Hepatocyte (in vitro differentiated cells): ENCODE measurements at regions not wholly inside any gene's neighbourhood (a gene's known extent, or its start where the extent isn't known, plus 50 kb on each side); places are given as distances from the start of the nearest gene placed in this dataset.

Experiments used
- DNase-seq: peaks from one replicate; pipeline ENCODE4 v3.0.0-alpha.2; 2016; ENCODE audit warnings: low spot score
- H2AFZ ChIP-seq: fragments of 200-600 bp; sonication (generic); 2 replicates; pipeline ENCODE4 v1.6.0; 2016; ENCODE audit warnings: antibody characterized with exemption, mild to moderate bottlenecking
- H3K27ac ChIP-seq: fragments of 200-600 bp; sonication (generic); 2 replicates; pipeline ENCODE4 v1.5.1; 2016; ENCODE audit warnings: mild to moderate bottlenecking
- H3K27me3 ChIP-seq: fragments of 200-600 bp; sonication (generic); 2 replicates; pipeline ENCODE4 v1.6.1; 2016
- H3K36me3 ChIP-seq: fragments of 200-600 bp; sonication (generic); replicated peaks from 2 replicates; pipeline ENCODE4 v1.5.1; 2016; ENCODE audit warnings: low read depth; ENCODE audit not compliant: insufficient read depth
- H3K4me1 ChIP-seq: fragments of 200-600 bp; sonication (generic); 2 replicates; pipeline ENCODE4 v1.5.1; 2016; ENCODE audit warnings: mild to moderate bottlenecking, moderate library complexity; ENCODE audit not compliant: insufficient read depth
- H3K4me2 ChIP-seq: fragments of 200-600 bp; sonication (generic); 2 replicates; pipeline ENCODE4 v1.6.0; 2016
- H3K4me3 ChIP-seq: fragments of 200-600 bp; sonication (generic); 2 replicates; pipeline ENCODE4 v1.5.1; 2016; ENCODE audit warnings: mild to moderate bottlenecking
- H3K79me2 ChIP-seq: fragments of 200-600 bp; sonication (generic); 2 replicates; pipeline ENCODE4 v1.6.0; 2017; ENCODE audit warnings: mild to moderate bottlenecking
- H3K9me2 ChIP-seq: fragments of 200-600 bp; sonication (generic); replicated peaks from 2 replicates; pipeline ENCODE4 v1.6.0; 2017; ENCODE audit warnings: mild to moderate bottlenecking; ENCODE audit not compliant: insufficient read depth
- H3K9me3 ChIP-seq: fragments of 200-600 bp; sonication (generic); 2 replicates; pipeline ENCODE4 v1.5.1; 2016; ENCODE audit warnings: low read depth, mild to moderate bottlenecking
- H4K20me1 ChIP-seq: fragments of 200-600 bp; sonication (generic); 2 replicates; pipeline ENCODE4 v1.6.0; 2016; ENCODE audit warnings: mild to moderate bottlenecking; ENCODE audit not compliant: insufficient read depth, poor library complexity, severe bottlenecking
- CTCF ChIP-seq: fragments of 200-600 bp; sonication (generic); IDR thresholded peaks from 2 replicates; pipeline ENCODE4 v1.5.1; 2016; ENCODE audit warnings: antibody characterized with exemption, mild to moderate bottlenecking; ENCODE audit not compliant: poor library complexity
- EZH2 ChIP-seq: fragments of 200-600 bp; sonication (generic); IDR thresholded peaks from 2 replicates; pipeline ENCODE4 v1.6.1; 2016; ENCODE audit warnings: antibody characterized with exemption, mild to moderate bottlenecking, borderline replicate concordance
- EZH2phosphoT487 ChIP-seq: fragments of 200-600 bp; sonication (generic); IDR thresholded peaks from one replicate; pipeline ENCODE4 v1.6.1; 2018; ENCODE audit warnings: antibody characterized with exemption, mild to moderate bottlenecking, low read depth, moderate library complexity; ENCODE audit not compliant: unreplicated experiment, severe bottlenecking
- WGBS: methylation state at CpG from one replicate; pipeline ENCODE4 v1.1.6; 2016; ENCODE audit warnings: low lambda C conversion rate; ENCODE audit errors: missing lambda C conversion rate; 5-methylcytosine and 5-hydroxymethylcytosine counted together

DNA sequence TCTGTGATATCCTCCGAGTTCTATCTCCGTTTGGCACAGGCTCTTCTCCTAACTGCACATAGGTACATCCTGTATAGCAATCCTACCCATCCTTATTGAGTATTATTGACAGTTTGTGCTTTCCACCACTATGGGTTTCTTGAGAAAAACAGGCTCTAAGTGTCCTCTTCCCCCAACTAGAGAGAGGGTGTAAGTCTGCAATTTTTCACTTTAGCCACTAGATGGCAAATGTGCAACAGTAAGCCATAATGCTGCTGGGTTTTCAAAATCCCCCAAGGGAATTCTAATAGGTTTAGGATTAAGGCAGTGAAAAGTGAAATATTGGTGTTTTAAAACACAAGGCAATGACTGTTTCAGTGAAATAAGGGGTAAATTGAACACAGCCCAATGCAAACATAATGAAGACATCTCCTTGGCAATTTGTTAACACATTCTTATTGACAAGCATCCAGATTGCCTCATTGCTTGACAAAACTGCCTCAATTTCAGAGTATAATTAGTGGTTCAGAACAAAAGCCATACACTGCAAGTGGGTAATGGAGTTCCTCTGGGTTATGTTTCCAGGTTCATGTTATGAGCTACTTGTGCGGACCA, 239.0 kb upstream of the HTR2C start:
- H3K9me3 ChIP-seq = no peaks in the 10 kb centered on the region
- no peaks in the 10 kb centered on the region for H3K79me2 ChIP-seq
- no peaks in the 10 kb centered on the region for H4K20me1 ChIP-seq
- no peak overlapping the region for H3K27ac ChIP-seq
- H3K4me2 ChIP-seq = no peak overlapping the region
- H3K4me1 ChIP-seq = no peaks in the 10 kb centered on the region
- H3K4me3 ChIP-seq = no peak overlapping the region
- TF ChIP-seq EZH2phosphoT487 = no peak
- TF ChIP-seq EZH2 = no peak
- TF ChIP-seq CTCF = peak; percentile 75
- no peaks in the 10 kb centered on the region for H3K36me3 ChIP-seq
- H3K27me3 ChIP-seq = no peaks in the 10 kb centered on the region
- no peaks in the 10 kb centered on the region for H3K9me2 ChIP-seq
- peak; percentile 59 for DNase-seq
- WGBS = 54% methylated on average over 3 of the region's 3 CpGs
- H2AFZ ChIP-seq = no peak overlapping the region

GRCh38 chrX:114361076-114361725, 222.7 kb upstream of the HTR2C start:
- peaks cover 3% of the 10 kb centered on the region for H3K4me1 ChIP-seq
- no peak overlapping the region for H3K4me3 ChIP-seq
- H3K27me3 ChIP-seq = no peaks in the 10 kb centered on the region
- no peak overlapping the region for H3K4me2 ChIP-seq
- no peaks in the 10 kb centered on the region for H3K9me2 ChIP-seq
- no peaks in the 10 kb centered on the region for H4K20me1 ChIP-seq
- no peak overlapping the region for H2AFZ ChIP-seq
- H3K79me2 ChIP-seq = no peaks in the 10 kb centered on the region
- no peaks in the 10 kb centered on the region for H3K36me3 ChIP-seq
- no peak for DNase-seq
- no peaks in the 10 kb centered on the region for H3K9me3 ChIP-seq
- no peak overlapping the region for H3K27ac ChIP-seq
- WGBS = 72% methylated on average over 5 of the region's 5 CpGs
- no peak for TF ChIP-seq CTCF
- no peak for TF ChIP-seq EZH2phosphoT487
- no peak for TF ChIP-seq EZH2

DNA sequence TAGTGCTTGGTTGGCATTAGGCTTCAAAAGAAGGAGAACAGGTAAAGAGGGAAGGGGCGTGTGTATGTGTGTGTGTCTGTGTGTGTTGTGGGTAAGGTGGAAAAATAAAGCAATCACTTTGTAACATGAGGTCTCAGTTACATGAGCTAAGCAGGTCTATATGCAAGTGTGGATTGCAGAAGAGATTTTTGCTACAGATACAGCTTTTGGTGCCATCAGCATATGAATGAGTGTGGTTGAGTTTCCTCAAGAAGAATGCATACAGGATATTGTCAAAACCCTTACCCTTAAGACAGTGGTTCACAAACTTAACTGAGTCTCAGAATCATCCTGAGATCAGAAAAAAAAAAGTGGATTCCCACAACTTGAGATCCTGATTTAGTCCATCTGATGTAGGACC, 220.5 kb upstream of the HTR2C start:
- Histone ChIP-seq H3K27me3 (no peaks in the 10 kb centered on the region), H3K27ac (no peak overlapping the region), H3K4me2 (no peak overlapping the region), H3K4me1 (peaks cover 3% of the 10 kb centered on the region), H3K79me2 (no peaks in the 10 kb centered on the region), H3K4me3 (no peak overlapping the region), H3K36me3 (no peaks in the 10 kb centered on the region), H4K20me1 (no peaks in the 10 kb centered on the region), H2AFZ (no peak overlapping the region), H3K9me2 (no peaks in the 10 kb centered on the region), H3K9me3 (no peaks in the 10 kb centered on the region)
- WGBS = 95% methylated on average over 1 of the region's 1 CpG
- TF ChIP-seq CTCF = no peak
- TF ChIP-seq EZH2 = no peak
- no peak for TF ChIP-seq EZH2phosphoT487
- DNase-seq = no peak
